ENCODE measurements at regions not wholly inside any gene's neighbourhood (a gene's known extent, or its start where the extent isn't known, plus 50 kb on each side); places are given as distances from the start of the nearest gene placed in this dataset.

- no peak for DNase-seq
These were observed 154.5 kb upstream of the BLID start for GRCh38 chr11:122270535-122270934.

- no peak for DNase-seq
These were observed 153.8 kb upstream of the BLID start for GRCh38 chr11:122269824-122270223.

- no peak for DNase-seq
These were observed 152.7 kb upstream of the BLID start for GRCh38 chr11:122268601-122269130.

- DNase-seq, result no peak
These were observed 151.6 kb upstream of the BLID start for GRCh38 chr11:122267602-122268001.

- DNase-seq, result no peak
These were observed 150.0 kb upstream of the BLID start for GRCh38 chr11:122265981-122266380.

GRCh38 chr11:122264121-122264520, 148.1 kb upstream of the BLID start:
- no peak for DNase-seq

GRCh38 chr11:122261546-122261945, 145.5 kb upstream of the BLID start:
- DNase-seq, result no peak

- DNase-seq, result no peak
These were observed 143.3 kb upstream of the BLID start for GRCh38 chr11:122259195-122259821.

GRCh38 chr11:122258446-122259194, 142.6 kb upstream of the BLID start:
- DNase-seq, result no peak

GRCh38 chr11:122253589-122254231, 137.7 kb upstream of the BLID start:
- no peak for DNase-seq

- DNase-seq, result no peak
These were observed 132.9 kb upstream of the BLID start for GRCh38 chr11:122248939-122249338.

- DNase-seq, result no peak
These were observed 132.1 kb upstream of the BLID start for GRCh38 chr11:122248131-122248530.

- DNase-seq, result no peak
These were observed 130.9 kb upstream of the BLID start for GRCh38 chr11:122246874-122247273.

- no peak for DNase-seq
These were observed 126.7 kb upstream of the BLID start for GRCh38 chr11:122242731-122243130.

- no peak for DNase-seq
These were observed 125.6 kb upstream of the BLID start for GRCh38 chr11:122241566-122241965.

- no peak for DNase-seq
These were observed 124.6 kb upstream of the BLID start for GRCh38 chr11:122240638-122241037.

GRCh38 chr11:122235615-122236014, 119.6 kb upstream of the BLID start:
- DNase-seq, result no peak

GRCh38 chr11:122234780-122235179, 118.8 kb upstream of the BLID start:
- DNase-seq, result no peak

- DNase-seq, result no peak
These were observed 118.2 kb upstream of the BLID start for GRCh38 chr11:122234257-122234656.

- no peak for DNase-seq
These were observed 117.0 kb upstream of the BLID start for GRCh38 chr11:122232985-122233384.

- DNase-seq, result no peak
These were observed 114.4 kb upstream of the BLID start for GRCh38 chr11:122230385-122230755.

- no peak for DNase-seq
These were observed 113.7 kb upstream of the BLID start for GRCh38 chr11:122229481-122230384.

- DNase-seq, result no peak
These were observed 113.1 kb upstream of the BLID start for GRCh38 chr11:122229078-122229477.

All from activated CD8-positive, alpha-beta memory T cell treated with anti-CD3 and anti-CD28 coated beads, Interleukin-2, amount 50 U/mL, for 48 hours (primary cell).